H1 (cell line): ENCODE measurements at regions not wholly inside any gene's neighbourhood (a gene's known extent, or its start where the extent isn't known, plus 50 kb on each side); places are given as distances from the start of the nearest gene placed in this dataset.

ENCODE experiments used
- CTCF ChIA-PET: fragments of 300-600 bp; sonication (Branson Sonifier 250); formaldehyde crosslinking; loops from one replicate; lab custom pipeline; 2021; ENCODE audit not compliant: partially characterized antibody; lab: Charles Lee
- POLR2A ChIA-PET: fragments of 300-600 bp; sonication (Branson Sonifier 250); formaldehyde crosslinking; loops from one replicate; lab custom pipeline; 2021; ENCODE audit warnings: inconsistent platforms; ENCODE audit not compliant: partially characterized antibody; lab: Charles Lee
- DNase-seq, 2 experiments: peaks; one replicate each; pipeline versions ENCODE4 v3.0.0 to v3.0.0-alpha.2; 2010 to 2022; ENCODE audit warnings: low spot score in 2 of 2, low read depth in 1 of 2, mixed read lengths in 1 of 2
- FAIRE-seq: peaks from 2 replicates; lab custom pipeline; 2011; peaks lifted over from hg19 to GRCh38; lab: Jason Lieb, UNC
- H2AFZ ChIP-seq: 2 replicates; pipeline ENCODE4 v1.8.1; 2012; ENCODE audit warnings: low read length, inconsistent platforms
- H2AK5ac ChIP-seq: 2 replicates; pipeline ENCODE4 v1.6.1; 2013; ENCODE audit warnings: low read depth, low read length
- H2BK120ac ChIP-seq: replicated peaks from 2 replicates; pipeline ENCODE3; 2013; ENCODE audit warnings: low read depth, low read length, inconsistent platforms
- H2BK12ac ChIP-seq: 2 replicates; pipeline ENCODE4 v1.6.1; 2013; ENCODE audit warnings: low read depth, low read length
- H2BK15ac ChIP-seq: 2 replicates; pipeline ENCODE4 v1.6.1; 2013; ENCODE audit warnings: low read length
- H2BK20ac ChIP-seq: 2 replicates; pipeline ENCODE4 v1.6.1; 2013; ENCODE audit warnings: low read length
- H2BK5ac ChIP-seq: 2 replicates; pipeline ENCODE4 v1.6.1; 2013; ENCODE audit warnings: low read depth, low read length
- H3K14ac ChIP-seq: 2 replicates; pipeline ENCODE4 v1.6.1; 2013; ENCODE audit warnings: inconsistent platforms; ENCODE audit not compliant: insufficient read length
- H3K18ac ChIP-seq: 2 replicates; pipeline ENCODE4 v1.6.1; 2013; ENCODE audit warnings: low read length; ENCODE audit errors: extremely low read depth
- H3K23ac ChIP-seq: 2 replicates; pipeline ENCODE4 v1.6.1; 2013; ENCODE audit warnings: inconsistent platforms; ENCODE audit not compliant: insufficient read length
- H3K23me2 ChIP-seq: 2 replicates; pipeline ENCODE4 v1.6.1; 2013; ENCODE audit warnings: low read depth, low read length
- H3K27ac ChIP-seq: 2 replicates; pipeline ENCODE4 v1.6.1; 2011; ENCODE audit warnings: low read depth, low read length, inconsistent platforms
- H3K27me3 ChIP-seq, 4 experiments: replicated peaks in 1 of 4; 1 replicate in 1 of 4; 2 replicates in 3 of 4; pipeline versions ENCODE4 v1.6.1 to v1.8.1; 2011 to 2013; ENCODE audit warnings: low read length in 3 of 4, mild to moderate bottlenecking in 3 of 4, inconsistent platforms in 2 of 4, mixed read lengths in 2 of 4, moderate library complexity in 1 of 4; ENCODE audit not compliant: control insufficient read depth in 3 of 4, insufficient read depth in 3 of 4; ENCODE audit errors: extremely low read depth in 1 of 4
- H3K36me3 ChIP-seq, 4 experiments: 2 replicates each; pipeline versions ENCODE4 v1.6.1 to v1.8.1; 2011 to 2013; ENCODE audit warnings: mild to moderate bottlenecking in 4 of 4, low read length in 3 of 4, moderate library complexity in 2 of 4, control low read depth in 1 of 4, inconsistent platforms in 1 of 4; ENCODE audit not compliant: insufficient read depth in 4 of 4, control insufficient read depth in 2 of 4
- H3K4ac ChIP-seq: replicated peaks from 2 replicates; pipeline ENCODE3; 2013; ENCODE audit warnings: low read length, low read depth, mixed read lengths, inconsistent platforms; ENCODE audit not compliant: insufficient read length
- H3K4me1 ChIP-seq, 4 experiments: replicated peaks in 1 of 4; 1 replicate in 1 of 4; 2 replicates in 3 of 4; pipeline versions ENCODE4 v1.6.1 to v1.8.1; 2011 to 2013; ENCODE audit warnings: low read length in 3 of 4, inconsistent platforms in 2 of 4, mixed read lengths in 1 of 4; ENCODE audit not compliant: insufficient read depth in 4 of 4, control insufficient read depth in 3 of 4
- H3K4me2 ChIP-seq, 2 experiments: 2 replicates each; pipeline versions ENCODE4 v1.6.1 to v1.8.1; 2011 to 2013; ENCODE audit warnings: low read depth in 2 of 2, low read length in 2 of 2, control low read depth in 1 of 2, inconsistent platforms in 1 of 2, mild to moderate bottlenecking in 1 of 2; ENCODE audit not compliant: insufficient read depth in 1 of 2
- H3K4me3 ChIP-seq, 4 experiments: fragments of 200-600, 300-600 bp in 1 of 4; sonication (generic), shearing (Covaris generic), sonication (Bioruptor Twin) in 1 of 4; 2 replicates each; pipeline versions ENCODE4 v1.5.1 to v1.8.1; 2011 to 2016; ENCODE audit warnings: low read length in 4 of 4, low read depth in 3 of 4, control low read depth in 2 of 4, inconsistent platforms in 2 of 4, mild to moderate bottlenecking in 2 of 4, mixed read lengths in 1 of 4, moderate library complexity in 1 of 4; ENCODE audit not compliant: insufficient read depth in 2 of 4; ENCODE audit errors: extremely low read depth in 1 of 4
- H3K56ac ChIP-seq: replicated peaks from 2 replicates; pipeline ENCODE3; 2013; ENCODE audit warnings: low read depth, mild to moderate bottlenecking, mixed read lengths, low read length, inconsistent platforms; ENCODE audit not compliant: insufficient read length
- H3K79me1 ChIP-seq: 2 replicates; pipeline ENCODE4 v1.6.1; 2013; ENCODE audit warnings: low read depth, low read length, control low read depth
- H3K79me2 ChIP-seq, 2 experiments: 2 replicates each; pipeline versions ENCODE4 v1.6.1 to v1.8.1; 2012 to 2013; ENCODE audit warnings: low read length in 2 of 2, mild to moderate bottlenecking in 2 of 2, inconsistent platforms in 1 of 2; ENCODE audit not compliant: insufficient read depth in 2 of 2, control insufficient read depth in 1 of 2
- H3K9ac ChIP-seq, 4 experiments: replicated peaks in 1 of 4; 1 replicate in 1 of 4; 2 replicates in 3 of 4; pipeline versions ENCODE4 v1.6.1 to v1.8.1; 2011 to 2013; ENCODE audit warnings: low read depth in 3 of 4, low read length in 3 of 4, control low read depth in 2 of 4, mild to moderate bottlenecking in 2 of 4, moderate library complexity in 2 of 4, inconsistent platforms in 1 of 4; ENCODE audit errors: extremely low read depth in 1 of 4
- H3K9me3 ChIP-seq, 2 experiments: 2 replicates each; pipeline versions ENCODE4 v1.6.1 to v1.8.1; 2012 to 2013; ENCODE audit warnings: mild to moderate bottlenecking in 2 of 2, moderate library complexity in 2 of 2, control low read depth in 1 of 2, inconsistent platforms in 1 of 2, low read depth in 1 of 2, low read length in 1 of 2, mixed read lengths in 1 of 2; ENCODE audit not compliant: insufficient read depth in 2 of 2
- H4K20me1 ChIP-seq, 2 experiments: replicated peaks in 1 of 2; 2 replicates each; pipeline versions ENCODE3 to v1.8.1; 2011 to 2013; ENCODE audit warnings: inconsistent platforms in 2 of 2, low read length in 2 of 2, mild to moderate bottlenecking in 1 of 2; ENCODE audit not compliant: insufficient read depth in 2 of 2, control insufficient read depth in 1 of 2
- H4K5ac ChIP-seq: 2 replicates; pipeline ENCODE4 v1.6.1; 2013; ENCODE audit warnings: low read length, low read depth, mixed read lengths, inconsistent platforms; ENCODE audit not compliant: insufficient read length
- H4K8ac ChIP-seq: 2 replicates; pipeline ENCODE4 v1.8.0; 2013; ENCODE audit warnings: mild to moderate bottlenecking, moderate library complexity, low read length, inconsistent platforms; ENCODE audit not compliant: insufficient read depth; ENCODE audit errors: extremely low read depth
- H4K91ac ChIP-seq: replicated peaks from 2 replicates; pipeline ENCODE3; 2013; ENCODE audit warnings: low read length, mixed read lengths, inconsistent platforms; ENCODE audit not compliant: insufficient read length
- BACH1 ChIP-seq: IDR thresholded peaks from 2 replicates; pipeline ENCODE4 v1.6.1; 2012; ENCODE audit warnings: low read length, improper control_type of control experiment
- HDAC2 ChIP-seq, 2 experiments: fragments of 300-600 bp in 1 of 2; sonication (generic) in 1 of 2; IDR thresholded peaks; 2 replicates each; pipeline ENCODE4 v1.6.1; 2011 to 2012; ENCODE audit warnings: low read depth in 2 of 2, low read length in 2 of 2, mild to moderate bottlenecking in 2 of 2, moderate library complexity in 2 of 2, borderline replicate concordance in 1 of 2, inconsistent platforms in 1 of 2
- HDAC6 ChIP-seq: IDR thresholded peaks from one replicate; pipeline ENCODE4 v1.7.1; 2012; ENCODE audit warnings: low read depth, mild to moderate bottlenecking, inconsistent platforms, low read length, moderate library complexity
- JUND ChIP-seq: IDR thresholded peaks from 2 replicates; pipeline ENCODE4 v1.6.1; 2011; ENCODE audit warnings: mild to moderate bottlenecking, improper control_type of control experiment, low read length
- POLR2A ChIP-seq, 2 experiments: IDR thresholded peaks; 1 replicate in 1 of 2; 2 replicates in 1 of 2; pipeline ENCODE4 v1.6.1; 2011; ENCODE audit warnings: low read depth in 2 of 2, low read length in 2 of 2, mild to moderate bottlenecking in 2 of 2; ENCODE audit errors: control extremely low read depth in 1 of 2
- SAP30 ChIP-seq: fragments of 300-600 bp; sonication (generic); IDR thresholded peaks from 2 replicates; pipeline ENCODE4 v1.7.1; 2012; ENCODE audit warnings: low read length, moderate library complexity, mild to moderate bottlenecking, inconsistent platforms; ENCODE audit not compliant: insufficient read depth, insufficient replicate concordance
- SP1 ChIP-seq: IDR thresholded peaks from 2 replicates; pipeline ENCODE4 v1.6.1; 2011; ENCODE audit warnings: low read depth, low read length
- ZNF274 ChIP-seq: IDR thresholded peaks from 2 replicates; pipeline ENCODE4 v1.7.0; 2012; ENCODE audit warnings: low read length, borderline replicate concordance; ENCODE audit errors: extremely low read depth
- WGBS, 2 experiments: shearing (Covaris generic) in 1 of 2; methylation state at CpG; one replicate each; pipeline versions ENCODE4 v1.1.6 to v1.1.7; 2013 to 2015; ENCODE audit warnings: low lambda C conversion rate in 2 of 2, mixed read lengths in 2 of 2, inconsistent platforms in 1 of 2, low coverage in 1 of 2, missing lambda C conversion rate in 1 of 2; ENCODE audit not compliant: insufficient replicate concordance in 2 of 2, insufficient coverage in 1 of 2, insufficient read length in 1 of 2; ENCODE audit errors: extremely low coverage in 1 of 2, missing lambda C conversion rate in 1 of 2; 5-methylcytosine and 5-hydroxymethylcytosine counted together

GRCh38 chr17:34823023-34823422 is 138.2 kb downstream of the CCT6B start:
- Histone ChIP-seq H2BK5ac (no peak overlapping the region), H3K9ac (no peak overlapping the region; a peak in 1 of 7 replicates), H4K5ac (no peak overlapping the region), H3K4me3 (no peak overlapping the region), H4K20me1 (no peaks in the 10 kb centered on the region), H3K27ac (no peak overlapping the region), H2BK20ac (no peak overlapping the region), H4K8ac (no peak overlapping the region), H3K23me2 (no peaks in the 10 kb centered on the region), H3K56ac (no peak overlapping the region), H3K14ac (no peak overlapping the region), H3K4me2 (no peak overlapping the region), H2AFZ (no peak overlapping the region), H3K27me3 (peaks cover 0 to 30% (median 17%) of the 10 kb centered on the region in 4 experiments; a peak in 6 of 7 replicates), H3K4me1 (peaks cover 3 to 13% (median 8%) of the 10 kb centered on the region in 4 experiments), H3K9me3 (no peaks in the 10 kb centered on the region), H3K79me1 (no peaks in the 10 kb centered on the region), H3K23ac (no peak overlapping the region), H3K4ac (no peak overlapping the region), H3K36me3 (no peaks in the 10 kb centered on the region), H2AK5ac (no peak overlapping the region), H3K79me2 (no peaks in the 10 kb centered on the region), H2BK12ac (no peak overlapping the region), H3K18ac (no peak overlapping the region), H2BK120ac (no peak overlapping the region), H4K91ac (no peak overlapping the region), H2BK15ac (no peak overlapping the region)
- ChIA-PET CTCF (interaction anchor here (0.8 kb wide), 1 partner anchor 37 kb away, joined by 3 read pairs; no protein-coding TSS in a partner anchor), POLR2A (interaction anchor here (1.1 kb wide), 1 partner anchor 11 kb away, joined by 4 read pairs; no protein-coding TSS in a partner anchor)
- DNase-seq = no peak
- FAIRE-seq = no peak
- 79% methylated on average over 6 of the region's 6 CpGs; no CpG with 5 or more reads in 1 of the 2 experiments for WGBS, 2 experiments
- TF ChIP-seq SAP30 = no peak
- no peak for TF ChIP-seq HDAC2 (IDR thresholded peaks at IDR 0.05; ENCODE audit: borderline replicate concordance in 1 of 2, low read depth in 2 of 2, low read length in 2 of 2)
- no peak for TF ChIP-seq SP1
- TF ChIP-seq BACH1 = no peak
- TF ChIP-seq POLR2A (IDR thresholded peaks at IDR 0.05; ENCODE audit: control extremely low read depth in 1 of 2, low read depth in 2 of 2, low read length in 2 of 2) = no peak
- no peak for TF ChIP-seq ZNF274
- TF ChIP-seq HDAC6 = no peak
- TF ChIP-seq JUND = no peak
